ENCODE measurements at regions not wholly inside any gene's neighbourhood (a gene's known extent, or its start where the extent isn't known, plus 50 kb on each side); places are given as distances from the start of the nearest gene placed in this dataset.
A peak's percentile ranks its signal among the peaks of the same experiment; 100 is the strongest.

DNA sequence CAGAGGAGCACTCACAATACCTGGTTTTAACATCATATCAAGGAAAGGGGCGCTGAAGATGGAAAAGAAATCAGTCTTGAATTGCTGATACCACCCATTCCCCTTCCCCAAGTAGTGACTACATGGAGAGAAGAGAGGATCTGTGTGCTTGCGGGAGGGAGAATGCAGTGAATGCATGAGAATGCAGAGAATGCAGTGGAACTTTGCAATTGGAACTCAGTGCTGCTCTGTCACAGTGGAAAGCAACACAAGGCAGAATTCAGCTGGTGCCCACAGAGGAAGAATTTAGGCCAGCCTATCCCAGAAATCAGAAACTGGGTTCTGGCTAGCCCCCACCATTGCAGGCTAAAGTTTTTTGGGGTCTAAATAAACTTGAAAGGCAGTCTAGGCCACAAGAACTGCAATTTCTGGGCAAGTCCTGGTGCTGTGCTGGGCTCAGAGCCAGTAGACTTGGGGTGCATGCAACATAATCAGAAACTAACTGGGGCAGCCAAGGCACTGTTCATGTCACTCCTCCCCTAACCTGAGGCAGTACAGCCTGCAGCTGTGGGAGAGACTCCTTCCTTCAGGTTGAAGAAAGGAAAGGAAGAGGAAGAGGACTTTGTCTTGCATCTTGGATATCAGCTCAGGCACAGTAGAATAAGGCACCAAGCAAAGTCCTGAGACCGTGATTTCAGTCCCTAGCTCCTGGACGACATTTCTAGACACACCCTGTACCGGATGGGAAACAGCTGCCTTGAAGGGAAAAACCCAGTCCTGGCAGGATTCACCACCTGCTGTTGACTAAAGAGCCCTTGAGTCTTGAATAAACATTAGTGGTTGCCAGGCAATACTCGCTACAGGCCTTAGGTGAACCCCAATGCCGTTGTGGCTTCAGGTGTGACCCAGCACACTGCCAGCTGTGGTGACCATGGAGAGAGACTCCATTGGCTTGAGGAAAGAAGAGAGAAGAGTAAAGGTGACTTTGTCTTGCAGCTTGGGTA, 329.3 kb downstream of the TBL1XR1 start:
- POLR2A ChIA-PET (ENCODE audit: unreplicated experiment) = interaction anchor here (0.5 kb wide), 1 partner anchor 1248 kb away, joined by 3 read pairs; no protein-coding TSS in a partner anchor
- Histone ChIP-seq H3K4me3 (no peak overlapping the region), H2AFZ (no peak overlapping the region)

DNA sequence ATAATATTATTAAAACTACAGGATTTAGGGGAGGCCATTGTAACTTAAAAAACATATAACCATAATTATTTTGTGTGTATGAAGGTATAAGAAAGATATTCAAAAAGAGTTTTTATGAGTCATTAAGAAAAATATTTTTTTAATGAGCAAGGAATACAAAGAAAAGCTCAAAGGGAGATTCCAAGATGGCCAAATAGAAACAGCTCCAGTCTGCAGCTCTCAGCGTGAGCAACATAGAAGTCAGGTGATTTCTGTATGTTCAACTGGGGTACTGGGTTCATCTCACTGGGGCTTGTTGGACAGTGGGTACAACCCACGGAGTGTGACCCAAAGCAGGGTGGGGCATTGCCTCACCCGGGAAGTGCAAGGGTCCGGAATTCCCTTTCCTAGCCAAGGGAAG, 336.1 kb downstream of the TBL1XR1 start:
- H2AFZ ChIP-seq = no peak overlapping the region
- no peaks in the 10 kb centered on the region for H3K36me3 ChIP-seq (ENCODE audit: low read depth)
- H4K20me1 ChIP-seq (ENCODE audit: insufficient read depth) = no peaks in the 10 kb centered on the region
- no peak for DNase-seq
- no peaks in the 10 kb centered on the region for H3K9me3 ChIP-seq (ENCODE audit: insufficient read depth, low read depth)
- no TSS peak for BruUV-seq (replicated peaks)
- TF ChIP-seq, protein P1, sequence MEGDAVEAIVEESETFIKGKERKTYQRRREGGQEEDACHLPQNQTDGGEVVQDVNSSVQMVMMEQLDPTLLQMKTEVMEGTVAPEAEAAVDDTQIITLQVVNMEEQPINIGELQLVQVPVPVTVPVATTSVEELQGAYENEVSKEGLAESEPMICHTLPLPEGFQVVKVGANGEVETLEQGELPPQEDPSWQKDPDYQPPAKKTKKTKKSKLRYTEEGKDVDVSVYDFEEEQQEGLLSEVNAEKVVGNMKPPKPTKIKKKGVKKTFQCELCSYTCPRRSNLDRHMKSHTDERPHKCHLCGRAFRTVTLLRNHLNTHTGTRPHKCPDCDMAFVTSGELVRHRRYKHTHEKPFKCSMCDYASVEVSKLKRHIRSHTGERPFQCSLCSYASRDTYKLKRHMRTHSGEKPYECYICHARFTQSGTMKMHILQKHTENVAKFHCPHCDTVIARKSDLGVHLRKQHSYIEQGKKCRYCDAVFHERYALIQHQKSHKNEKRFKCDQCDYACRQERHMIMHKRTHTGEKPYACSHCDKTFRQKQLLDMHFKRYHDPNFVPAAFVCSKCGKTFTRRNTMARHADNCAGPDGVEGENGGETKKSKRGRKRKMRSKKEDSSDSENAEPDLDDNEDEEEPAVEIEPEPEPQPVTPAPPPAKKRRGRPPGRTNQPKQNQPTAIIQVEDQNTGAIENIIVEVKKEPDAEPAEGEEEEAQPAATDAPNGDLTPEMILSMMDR (conservative IDR thresholded peaks at IDR 0.05) = no peak
- TF ChIP-seq EZH2 (IDR thresholded peaks at IDR 0.05; ENCODE audit: low read depth) = no peak
- H3K4me2 ChIP-seq = no peak overlapping the region
- H3K27me3 ChIP-seq (ENCODE audit: insufficient read depth, low read depth) = no peaks in the 10 kb centered on the region
- no peaks in the 10 kb centered on the region for H3K4me1 ChIP-seq (replicated peaks; ENCODE audit: insufficient read depth)
- H3K4me3 ChIP-seq = no peak overlapping the region
- H3K27ac ChIP-seq = no peak overlapping the region
- H3F3A ChIP-seq (ENCODE audit: insufficient read depth, low read depth) = peaks cover 5% of the 10 kb centered on the region; the same call in 1 of the 2 replicates
- POLR2A ChIA-PET (ENCODE audit: unreplicated experiment) = no interaction called here
- intact Hi-C loops (cut with micrococcal nuclease; ENCODE audit: unreplicated experiment) = no loop called here
- no peaks in the 10 kb centered on the region; the same call in 1 of the 2 replicates for H3K9me2 ChIP-seq (ENCODE audit: insufficient read depth)
- CTCF ChIA-PET = no interaction called here
- no peaks in the 10 kb centered on the region for H3K79me2 ChIP-seq (ENCODE audit: low read depth)

More for the DNA sequence above, 329.3 kb downstream of the TBL1XR1 start:
- H3K79me2 ChIP-seq (ENCODE audit: low read depth) = no peaks in the 10 kb centered on the region
- H3K4me2 ChIP-seq = peak overlapping the region; percentile 2; the same call in 1 of the 2 replicates
- no peaks in the 10 kb centered on the region for H3F3A ChIP-seq (ENCODE audit: insufficient read depth, low read depth)
- intact Hi-C loops (cut with micrococcal nuclease; ENCODE audit: unreplicated experiment) = no loop called here
- H3K36me3 ChIP-seq (ENCODE audit: low read depth) = no peaks in the 10 kb centered on the region
- CTCF ChIA-PET = no interaction called here
- TF ChIP-seq, protein P1 (conservative IDR thresholded peaks at IDR 0.05) = no peak
- TF ChIP-seq EZH2 (IDR thresholded peaks at IDR 0.05; ENCODE audit: low read depth) = no peak
- no TSS peak for BruUV-seq (replicated peaks)
- H4K20me1 ChIP-seq (ENCODE audit: insufficient read depth) = no peaks in the 10 kb centered on the region
- no peaks in the 10 kb centered on the region for H3K4me1 ChIP-seq (replicated peaks; ENCODE audit: insufficient read depth)
- DNase-seq = peak; percentile 61 to 74
- H3K27ac ChIP-seq = no peak overlapping the region
- no peaks in the 10 kb centered on the region for H3K27me3 ChIP-seq (ENCODE audit: insufficient read depth, low read depth)
- H3K9me3 ChIP-seq (ENCODE audit: insufficient read depth, low read depth) = 0 out of 2 replicates have a peak, but pooled peaks cover 8% of the 10 kb centered on the region
- H3K9me2 ChIP-seq (ENCODE audit: insufficient read depth) = no peaks in the 10 kb centered on the region

DNA sequence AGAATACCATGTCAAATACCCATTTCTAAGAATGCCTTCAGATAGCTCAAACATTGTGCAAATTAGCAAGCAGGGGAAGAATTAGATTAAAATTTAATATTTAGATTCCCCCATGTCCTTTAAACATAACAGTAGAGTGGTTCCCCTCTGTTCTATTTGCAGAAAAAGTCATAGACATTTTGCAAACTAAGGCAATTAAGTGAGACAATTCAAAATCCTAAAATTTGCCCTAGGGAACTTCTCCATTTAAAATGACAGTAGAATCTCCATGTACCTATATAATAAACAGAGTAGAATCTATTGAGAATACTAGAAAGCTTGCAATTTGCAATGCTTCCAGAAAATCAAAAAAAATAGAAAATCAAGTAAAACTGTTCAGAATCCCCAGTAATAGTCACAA, 340.6 kb downstream of the TBL1XR1 start:
- ChIA-PET POLR2A (ENCODE audit: unreplicated experiment) (no interaction called here), CTCF (no interaction called here)
- Histone ChIP-seq H3F3A (ENCODE audit: insufficient read depth, low read depth) (peaks cover 6% of the 10 kb centered on the region; the same call in 1 of the 2 replicates), H3K79me2 (ENCODE audit: low read depth) (no peaks in the 10 kb centered on the region), H4K20me1 (ENCODE audit: insufficient read depth) (no peaks in the 10 kb centered on the region), H2AFZ (no peak overlapping the region), H3K4me3 (no peak overlapping the region), H3K36me3 (ENCODE audit: low read depth) (no peaks in the 10 kb centered on the region), H3K4me2 (no peak overlapping the region), H3K9me2 (ENCODE audit: insufficient read depth) (peaks cover 3% of the 10 kb centered on the region; the same call in 1 of the 2 replicates), H3K27me3 (ENCODE audit: insufficient read depth, low read depth) (no peaks in the 10 kb centered on the region), H3K4me1 (replicated peaks; ENCODE audit: insufficient read depth) (peaks cover 6% of the 10 kb centered on the region; the same call in 1 of the 2 replicates), H3K27ac (no peak overlapping the region), H3K9me3 (ENCODE audit: insufficient read depth, low read depth) (no peaks in the 10 kb centered on the region)
- intact Hi-C loops (cut with micrococcal nuclease; ENCODE audit: unreplicated experiment) = no loop called here
- no TSS peak for BruUV-seq (replicated peaks)
- no peak for TF ChIP-seq EZH2 (IDR thresholded peaks at IDR 0.05; ENCODE audit: low read depth)
- TF ChIP-seq, protein P1 (conservative IDR thresholded peaks at IDR 0.05) = no peak
- DNase-seq = no peak

Measured in PC-9 (cell line).